SK-N-SH treated with all-trans-retinoic acid at 6 μM for 48 hours (cell line): ENCODE measurements at regions not wholly inside any gene's neighbourhood (a gene's known extent, or its start where the extent isn't known, plus 50 kb on each side); places are given as distances from the start of the nearest gene placed in this dataset.
A peak's percentile ranks its signal among the peaks of the same experiment; 100 is the strongest.

Experiments used
- ATAC-seq: fragments of 200-7000 bp; cut with Tn5 transposase; 3 replicates; pipeline ENCODE4 v1.9.1; 2020; ENCODE audit warnings: mild to moderate bottlenecking, moderate library complexity
- ARNTL ChIP-seq: fragments of 450-650 bp; formaldehyde crosslinking; IDR thresholded peaks from 2 replicates; pipeline ENCODE4 v1.5.0; 2020; ENCODE audit warnings: low read depth, mild to moderate bottlenecking, moderate library complexity, borderline replicate concordance
- BACH2 ChIP-seq: fragments of 250-450 bp; sonication (Bioruptor Pico); IDR thresholded peaks from 2 replicates; pipeline ENCODE4 v1.9.0; 2021; ENCODE audit warnings: mild to moderate bottlenecking, borderline replicate concordance
- ESRRG ChIP-seq: fragments of 250-450 bp; sonication (Bioruptor Pico); IDR thresholded peaks from 2 replicates; pipeline ENCODE4 v1.6.1; 2021; ENCODE audit warnings: mild to moderate bottlenecking
- GLIS3 ChIP-seq: fragments of 250-450 bp; sonication (Bioruptor Pico); IDR thresholded peaks from 2 replicates; pipeline ENCODE4 v1.5.0; 2020; ENCODE audit warnings: mild to moderate bottlenecking, moderate library complexity
- ISL1 ChIP-seq: fragments of 250-450 bp; sonication (Bioruptor Pico); IDR thresholded peaks from 2 replicates; pipeline ENCODE4 v2.1.2; 2022; ENCODE audit warnings: mild to moderate bottlenecking, moderate library complexity
- OSR1 ChIP-seq: fragments of 250-450 bp; sonication (Bioruptor Pico); IDR thresholded peaks from 2 replicates; pipeline ENCODE4 v1.8.0; 2022; ENCODE audit warnings: moderate library complexity, mild to moderate bottlenecking, inconsistent platforms
- PPARA ChIP-seq: fragments of 250-450 bp; sonication (Bioruptor Pico); IDR thresholded peaks from 2 replicates; pipeline ENCODE4 v1.5.0; 2020; ENCODE audit warnings: mild to moderate bottlenecking, borderline replicate concordance
- RARB ChIP-seq: fragments of 250-450 bp; sonication (Bioruptor Pico); IDR thresholded peaks from 2 replicates; pipeline ENCODE4 v1.8.0; 2021; ENCODE audit warnings: mild to moderate bottlenecking, moderate library complexity
- SNAI2 ChIP-seq: fragments of 250-450 bp; sonication (Bioruptor Pico); IDR thresholded peaks from 2 replicates; pipeline ENCODE4 v1.5.0; 2020; ENCODE audit warnings: mild to moderate bottlenecking, moderate library complexity
- TCF4 ChIP-seq: fragments of 250-450 bp; sonication (Bioruptor Pico); IDR thresholded peaks from 2 replicates; pipeline ENCODE4 v1.8.0; 2021; ENCODE audit warnings: mild to moderate bottlenecking, moderate library complexity, borderline replicate concordance
- TOX ChIP-seq: fragments of 250-450 bp; sonication (Bioruptor Pico); IDR thresholded peaks from 2 replicates; pipeline ENCODE4 v1.8.0; 2021; ENCODE audit warnings: mild to moderate bottlenecking, moderate library complexity, borderline replicate concordance
- ZC3H10 ChIP-seq: fragments of 250-450 bp; sonication (Bioruptor Pico); IDR thresholded peaks from 2 replicates; pipeline ENCODE4 v1.5.1; 2021; ENCODE audit warnings: mild to moderate bottlenecking, moderate library complexity
- ZFP3 ChIP-seq: fragments of 250-450 bp; sonication (Bioruptor Pico); IDR thresholded peaks from 2 replicates; pipeline ENCODE4 v1.5.0; 2020; ENCODE audit warnings: mild to moderate bottlenecking, moderate library complexity
- ZNF565 ChIP-seq: fragments of 450-650 bp; formaldehyde crosslinking; conservative IDR thresholded peaks from 2 replicates; pipeline ENCODE4 v1.5.0; 2020; ENCODE audit warnings: low read depth, mild to moderate bottlenecking, moderate library complexity
- ZNF70 ChIP-seq: fragments of 450-650 bp; formaldehyde crosslinking; IDR thresholded peaks from 2 replicates; pipeline ENCODE4 v1.5.0; 2020; ENCODE audit warnings: mild to moderate bottlenecking, moderate library complexity
- ZNF8 ChIP-seq: fragments of 450-650 bp; formaldehyde crosslinking; IDR thresholded peaks from 2 replicates; pipeline ENCODE4 v1.5.0; 2020; ENCODE audit warnings: mild to moderate bottlenecking, moderate library complexity
- TF ChIP-seq, protein P1 (sequence below): fragments of 250-450 bp; sonication (Bioruptor Pico); IDR thresholded peaks from 2 replicates; pipeline ENCODE4 v1.5.1; 2021; ENCODE audit warnings: mild to moderate bottlenecking, moderate library complexity
- TF ChIP-seq, protein P2 (sequence below): fragments of 250-450 bp; sonication (Bioruptor Pico); IDR thresholded peaks from 2 replicates; pipeline ENCODE4 v1.8.0; 2021; ENCODE audit warnings: low read depth, mild to moderate bottlenecking, moderate library complexity, borderline replicate concordance
- TF ChIP-seq, protein P3 (sequence below): fragments of 250-450 bp; sonication (Bioruptor Pico); IDR thresholded peaks from 2 replicates; pipeline ENCODE4 v1.8.0; 2020; ENCODE audit warnings: mild to moderate bottlenecking, moderate library complexity, borderline replicate concordance
- TF ChIP-seq, protein P4 (sequence below): fragments of 250-450 bp; sonication (Bioruptor Pico); IDR thresholded peaks from 2 replicates; pipeline ENCODE4 v1.5.1; 2020; ENCODE audit warnings: low read depth, mild to moderate bottlenecking, moderate library complexity

DNA sequence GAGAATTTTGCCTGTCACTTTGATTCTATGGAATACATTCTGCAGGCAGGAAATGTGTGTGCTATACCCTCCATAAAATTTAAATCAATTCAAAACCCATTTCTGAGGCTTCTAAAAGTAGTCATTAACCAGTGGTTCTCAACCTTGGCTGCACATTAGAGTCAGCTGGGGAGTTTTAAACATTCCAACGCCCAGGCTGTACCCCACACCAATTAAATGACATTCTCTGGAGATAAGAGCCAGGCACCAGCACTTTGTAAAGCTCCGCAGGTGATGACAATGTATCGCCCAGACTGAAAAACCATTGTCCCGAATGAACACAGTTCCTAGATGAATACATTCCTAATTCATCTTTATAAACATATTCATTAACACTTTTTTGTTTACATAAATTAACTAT, 110.6 kb upstream of the MB21D2 start:
- ATAC-seq, result no peak
- TF ChIP-seq ZNF565 (CRISPR knock-in tag) (no peak), ZC3H10 (CRISPR knock-in tag) (no peak), ZFP3 (CRISPR knock-in tag) (no peak), OSR1 (CRISPR knock-in tag) (no peak), ZNF8 (CRISPR knock-in tag) (no peak), ISL1 (no peak), GLIS3 (CRISPR knock-in tag) (no peak), BACH2 (CRISPR knock-in tag) (no peak), PPARA (CRISPR knock-in tag) (no peak)
- TF ChIP-seq, protein P1, sequence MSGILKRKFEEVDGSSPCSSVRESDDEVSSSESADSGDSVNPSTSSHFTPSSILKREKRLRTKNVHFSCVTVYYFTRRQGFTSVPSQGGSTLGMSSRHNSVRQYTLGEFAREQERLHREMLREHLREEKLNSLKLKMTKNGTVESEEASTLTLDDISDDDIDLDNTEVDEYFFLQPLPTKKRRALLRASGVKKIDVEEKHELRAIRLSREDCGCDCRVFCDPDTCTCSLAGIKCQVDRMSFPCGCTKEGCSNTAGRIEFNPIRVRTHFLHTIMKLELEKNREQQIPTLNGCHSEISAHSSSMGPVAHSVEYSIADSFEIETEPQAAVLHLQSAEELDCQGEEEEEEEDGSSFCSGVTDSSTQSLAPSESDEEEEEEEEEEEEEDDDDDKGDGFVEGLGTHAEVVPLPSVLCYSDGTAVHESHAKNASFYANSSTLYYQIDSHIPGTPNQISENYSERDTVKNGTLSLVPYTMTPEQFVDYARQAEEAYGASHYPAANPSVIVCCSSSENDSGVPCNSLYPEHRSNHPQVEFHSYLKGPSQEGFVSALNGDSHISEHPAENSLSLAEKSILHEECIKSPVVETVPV (CRISPR knock-in tag), result no peak
- TF ChIP-seq, protein P2, sequence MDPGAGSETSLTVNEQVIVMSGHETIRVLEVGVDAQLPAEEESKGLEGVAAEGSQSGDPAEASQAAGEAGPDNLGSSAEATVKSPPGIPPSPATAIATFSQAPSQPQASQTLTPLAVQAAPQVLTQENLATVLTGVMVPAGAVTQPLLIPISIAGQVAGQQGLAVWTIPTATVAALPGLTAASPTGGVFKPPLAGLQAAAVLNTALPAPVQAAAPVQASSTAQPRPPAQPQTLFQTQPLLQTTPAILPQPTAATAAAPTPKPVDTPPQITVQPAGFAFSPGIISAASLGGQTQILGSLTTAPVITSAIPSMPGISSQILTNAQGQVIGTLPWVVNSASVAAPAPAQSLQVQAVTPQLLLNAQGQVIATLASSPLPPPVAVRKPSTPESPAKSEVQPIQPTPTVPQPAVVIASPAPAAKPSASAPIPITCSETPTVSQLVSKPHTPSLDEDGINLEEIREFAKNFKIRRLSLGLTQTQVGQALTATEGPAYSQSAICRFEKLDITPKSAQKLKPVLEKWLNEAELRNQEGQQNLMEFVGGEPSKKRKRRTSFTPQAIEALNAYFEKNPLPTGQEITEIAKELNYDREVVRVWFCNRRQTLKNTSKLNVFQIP (CRISPR knock-in tag), result no peak

DNA sequence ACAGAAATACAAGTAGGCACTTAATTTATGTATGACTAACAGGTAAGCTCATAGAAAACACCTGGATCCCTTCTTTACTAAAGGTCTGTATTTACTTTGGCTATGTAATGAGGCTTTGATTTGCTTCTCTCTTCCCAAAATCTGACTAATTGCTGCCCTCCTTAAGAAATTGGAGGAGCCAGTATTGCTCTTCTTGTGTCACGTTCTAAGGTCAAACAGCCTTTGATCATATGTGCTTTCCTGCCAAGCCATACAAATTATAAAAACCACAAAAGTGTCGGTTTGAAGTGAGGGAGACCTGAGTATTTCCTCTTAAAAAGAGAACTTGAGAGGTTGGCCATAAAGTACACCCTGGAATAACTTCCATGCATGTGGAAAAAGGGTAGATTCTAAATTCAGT, 112.1 kb upstream of the MB21D2 start:
- no peak for ATAC-seq
- TF ChIP-seq ZFP3 (CRISPR knock-in tag) (no peak), ZC3H10 (CRISPR knock-in tag) (no peak), OSR1 (CRISPR knock-in tag) (no peak), ISL1 (no peak), RARB (CRISPR knock-in tag) (no peak)
- TF ChIP-seq, protein P1 (CRISPR knock-in tag), result no peak
- TF ChIP-seq, protein P3, sequence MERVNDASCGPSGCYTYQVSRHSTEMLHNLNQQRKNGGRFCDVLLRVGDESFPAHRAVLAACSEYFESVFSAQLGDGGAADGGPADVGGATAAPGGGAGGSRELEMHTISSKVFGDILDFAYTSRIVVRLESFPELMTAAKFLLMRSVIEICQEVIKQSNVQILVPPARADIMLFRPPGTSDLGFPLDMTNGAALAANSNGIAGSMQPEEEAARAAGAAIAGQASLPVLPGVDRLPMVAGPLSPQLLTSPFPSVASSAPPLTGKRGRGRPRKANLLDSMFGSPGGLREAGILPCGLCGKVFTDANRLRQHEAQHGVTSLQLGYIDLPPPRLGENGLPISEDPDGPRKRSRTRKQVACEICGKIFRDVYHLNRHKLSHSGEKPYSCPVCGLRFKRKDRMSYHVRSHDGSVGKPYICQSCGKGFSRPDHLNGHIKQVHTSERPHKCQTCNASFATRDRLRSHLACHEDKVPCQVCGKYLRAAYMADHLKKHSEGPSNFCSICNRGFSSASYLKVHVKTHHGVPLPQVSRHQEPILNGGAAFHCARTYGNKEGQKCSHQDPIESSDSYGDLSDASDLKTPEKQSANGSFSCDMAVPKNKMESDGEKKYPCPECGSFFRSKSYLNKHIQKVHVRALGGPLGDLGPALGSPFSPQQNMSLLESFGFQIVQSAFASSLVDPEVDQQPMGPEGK (CRISPR knock-in tag), result no peak
- TF ChIP-seq, protein P2 (CRISPR knock-in tag), result no peak

DNA sequence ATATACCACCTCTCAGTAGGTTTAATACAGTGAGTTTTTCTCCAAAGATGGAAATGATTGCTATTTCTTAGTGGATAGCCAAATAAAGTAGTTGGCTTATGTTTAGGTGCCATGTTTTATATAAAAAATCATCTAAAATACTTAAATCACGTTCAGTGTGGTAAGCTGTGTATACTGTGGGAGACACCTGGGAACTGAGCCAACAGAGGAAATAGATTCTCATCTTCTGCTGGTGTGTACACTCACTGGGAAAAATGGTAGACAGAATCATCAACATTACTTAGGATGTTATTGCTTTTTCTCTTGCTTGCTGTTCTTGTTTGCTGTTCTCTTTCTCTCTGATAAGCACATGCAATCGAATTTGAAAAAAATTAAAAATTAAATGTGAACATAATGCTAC, 112.6 kb upstream of the MB21D2 start:
- TF ChIP-seq ZNF8 (CRISPR knock-in tag), result no peak
- TF ChIP-seq ARNTL (CRISPR knock-in tag), result no peak
- no peak for TF ChIP-seq OSR1 (CRISPR knock-in tag)
- TF ChIP-seq, protein P2 (CRISPR knock-in tag), result no peak
- TF ChIP-seq TCF4, result no peak
- no peak for TF ChIP-seq ISL1
- TF ChIP-seq ESRRG (CRISPR knock-in tag), result no peak
- TF ChIP-seq ZNF70 (CRISPR knock-in tag), result no peak
- TF ChIP-seq ZFP3 (CRISPR knock-in tag), result no peak
- no peak for TF ChIP-seq TOX (CRISPR knock-in tag)
- no peak for TF ChIP-seq PPARA (CRISPR knock-in tag)
- TF ChIP-seq, protein P4, sequence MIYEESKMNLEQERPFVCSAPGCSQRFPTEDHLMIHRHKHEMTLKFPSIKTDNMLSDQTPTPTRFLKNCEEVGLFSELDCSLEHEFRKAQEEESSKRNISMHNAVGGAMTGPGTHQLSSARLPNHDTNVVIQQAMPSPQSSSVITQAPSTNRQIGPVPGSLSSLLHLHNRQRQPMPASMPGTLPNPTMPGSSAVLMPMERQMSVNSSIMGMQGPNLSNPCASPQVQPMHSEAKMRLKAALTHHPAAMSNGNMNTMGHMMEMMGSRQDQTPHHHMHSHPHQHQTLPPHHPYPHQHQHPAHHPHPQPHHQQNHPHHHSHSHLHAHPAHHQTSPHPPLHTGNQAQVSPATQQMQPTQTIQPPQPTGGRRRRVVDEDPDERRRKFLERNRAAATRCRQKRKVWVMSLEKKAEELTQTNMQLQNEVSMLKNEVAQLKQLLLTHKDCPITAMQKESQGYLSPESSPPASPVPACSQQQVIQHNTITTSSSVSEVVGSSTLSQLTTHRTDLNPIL (CRISPR knock-in tag), result no peak
- no peak for TF ChIP-seq GLIS3 (CRISPR knock-in tag)
- TF ChIP-seq BACH2 (CRISPR knock-in tag), result no peak
- TF ChIP-seq, protein P3 (CRISPR knock-in tag), result no peak
- no peak for TF ChIP-seq SNAI2 (CRISPR knock-in tag)
- no peak for TF ChIP-seq RARB (CRISPR knock-in tag)
- TF ChIP-seq ZC3H10 (CRISPR knock-in tag), result no peak
- TF ChIP-seq, all 23 proteins: peak for 0
- peak; percentile 72 for ATAC-seq
